ENCODE measurements at regions not wholly inside any gene's neighbourhood (a gene's known extent, or its start where the extent isn't known, plus 50 kb on each side); places are given as distances from the start of the nearest gene placed in this dataset.

- no peak for TF ChIP-seq ZNF263 (CRISPR knock-in tag; IDR thresholded peaks at IDR 0.05; ENCODE audit: low read depth)
- no peak for TF ChIP-seq MAX (CRISPR knock-in tag; IDR thresholded peaks at IDR 0.05)
- no peak for TF ChIP-seq CBFB (CRISPR knock-in tag; IDR thresholded peaks at IDR 0.05; ENCODE audit: low read depth)
- TF ChIP-seq, protein P1, sequence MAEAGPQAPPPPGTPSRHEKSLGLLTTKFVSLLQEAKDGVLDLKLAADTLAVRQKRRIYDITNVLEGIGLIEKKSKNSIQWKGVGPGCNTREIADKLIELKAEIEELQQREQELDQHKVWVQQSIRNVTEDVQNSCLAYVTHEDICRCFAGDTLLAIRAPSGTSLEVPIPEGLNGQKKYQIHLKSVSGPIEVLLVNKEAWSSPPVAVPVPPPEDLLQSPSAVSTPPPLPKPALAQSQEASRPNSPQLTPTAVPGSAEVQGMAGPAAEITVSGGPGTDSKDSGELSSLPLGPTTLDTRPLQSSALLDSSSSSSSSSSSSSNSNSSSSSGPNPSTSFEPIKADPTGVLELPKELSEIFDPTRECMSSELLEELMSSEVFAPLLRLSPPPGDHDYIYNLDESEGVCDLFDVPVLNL (CRISPR knock-in tag; IDR thresholded peaks at IDR 0.05; ENCODE audit: borderline replicate concordance, low read depth) = no peak
- TF ChIP-seq ETV6 (CRISPR knock-in tag; IDR thresholded peaks at IDR 0.05) = no peak
- TF ChIP-seq, protein P2, sequence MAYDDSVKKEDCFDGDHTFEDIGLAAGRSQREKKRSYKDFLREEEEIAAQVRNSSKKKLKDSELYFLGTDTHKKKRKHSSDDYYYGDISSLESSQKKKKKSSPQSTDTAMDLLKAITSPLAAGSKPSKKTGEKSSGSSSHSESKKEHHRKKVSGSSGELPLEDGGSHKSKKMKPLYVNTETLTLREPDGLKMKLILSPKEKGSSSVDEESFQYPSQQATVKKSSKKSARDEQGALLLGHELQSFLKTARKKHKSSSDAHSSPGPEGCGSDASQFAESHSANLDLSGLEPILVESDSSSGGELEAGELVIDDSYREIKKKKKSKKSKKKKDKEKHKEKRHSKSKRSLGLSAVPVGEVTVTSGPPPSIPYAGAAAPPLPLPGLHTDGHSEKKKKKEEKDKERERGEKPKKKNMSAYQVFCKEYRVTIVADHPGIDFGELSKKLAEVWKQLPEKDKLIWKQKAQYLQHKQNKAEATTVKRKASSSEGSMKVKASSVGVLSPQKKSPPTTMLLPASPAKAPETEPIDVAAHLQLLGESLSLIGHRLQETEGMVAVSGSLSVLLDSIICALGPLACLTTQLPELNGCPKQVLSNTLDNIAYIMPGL (CRISPR knock-in tag; IDR thresholded peaks at IDR 0.05) = no peak
Measured at GRCh38 chr2:188902901-188903491, 71.2 kb upstream of the COL3A1 start (continued).

- TF ChIP-seq TCF7 (CRISPR knock-in tag; IDR thresholded peaks at IDR 0.05; ENCODE audit: low read depth) (no peak), GTF2I (CRISPR knock-in tag; conservative IDR thresholded peaks at IDR 0.05) (no peak), NFE2L1 (CRISPR knock-in tag; IDR thresholded peaks at IDR 0.05) (no peak), CBFB (CRISPR knock-in tag; IDR thresholded peaks at IDR 0.05; ENCODE audit: low read depth) (no peak), PREB (CRISPR knock-in tag; IDR thresholded peaks at IDR 0.05; ENCODE audit: borderline replicate concordance) (no peak), ZNF232 (CRISPR knock-in tag; IDR thresholded peaks at IDR 0.05) (no peak), ZNF219 (CRISPR knock-in tag; IDR thresholded peaks at IDR 0.05; ENCODE audit: borderline replicate concordance) (no peak), RELA (CRISPR knock-in tag; IDR thresholded peaks at IDR 0.05; ENCODE audit: borderline replicate concordance) (no peak), CREB1 (CRISPR knock-in tag; IDR thresholded peaks at IDR 0.05) (no peak), TP53 (CRISPR knock-in tag; IDR thresholded peaks at IDR 0.05) (no peak), RORB (CRISPR knock-in tag; IDR thresholded peaks at IDR 0.05) (no peak), ZNF416 (CRISPR knock-in tag; IDR thresholded peaks at IDR 0.05) (no peak), KAT7 (CRISPR knock-in tag; IDR thresholded peaks at IDR 0.05; ENCODE audit: borderline replicate concordance) (no peak)
- TF ChIP-seq, protein P1 (CRISPR knock-in tag; IDR thresholded peaks at IDR 0.05; ENCODE audit: borderline replicate concordance, low read depth) = no peak
- TF ChIP-seq, protein P3, sequence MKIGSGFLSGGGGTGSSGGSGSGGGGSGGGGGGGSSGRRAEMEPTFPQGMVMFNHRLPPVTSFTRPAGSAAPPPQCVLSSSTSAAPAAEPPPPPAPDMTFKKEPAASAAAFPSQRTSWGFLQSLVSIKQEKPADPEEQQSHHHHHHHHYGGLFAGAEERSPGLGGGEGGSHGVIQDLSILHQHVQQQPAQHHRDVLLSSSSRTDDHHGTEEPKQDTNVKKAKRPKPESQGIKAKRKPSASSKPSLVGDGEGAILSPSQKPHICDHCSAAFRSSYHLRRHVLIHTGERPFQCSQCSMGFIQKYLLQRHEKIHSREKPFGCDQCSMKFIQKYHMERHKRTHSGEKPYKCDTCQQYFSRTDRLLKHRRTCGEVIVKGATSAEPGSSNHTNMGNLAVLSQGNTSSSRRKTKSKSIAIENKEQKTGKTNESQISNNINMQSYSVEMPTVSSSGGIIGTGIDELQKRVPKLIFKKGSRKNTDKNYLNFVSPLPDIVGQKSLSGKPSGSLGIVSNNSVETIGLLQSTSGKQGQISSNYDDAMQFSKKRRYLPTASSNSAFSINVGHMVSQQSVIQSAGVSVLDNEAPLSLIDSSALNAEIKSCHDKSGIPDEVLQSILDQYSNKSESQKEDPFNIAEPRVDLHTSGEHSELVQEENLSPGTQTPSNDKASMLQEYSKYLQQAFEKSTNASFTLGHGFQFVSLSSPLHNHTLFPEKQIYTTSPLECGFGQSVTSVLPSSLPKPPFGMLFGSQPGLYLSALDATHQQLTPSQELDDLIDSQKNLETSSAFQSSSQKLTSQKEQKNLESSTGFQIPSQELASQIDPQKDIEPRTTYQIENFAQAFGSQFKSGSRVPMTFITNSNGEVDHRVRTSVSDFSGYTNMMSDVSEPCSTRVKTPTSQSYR (CRISPR knock-in tag; IDR thresholded peaks at IDR 0.05) = no peak
- TF ChIP-seq, protein P4, sequence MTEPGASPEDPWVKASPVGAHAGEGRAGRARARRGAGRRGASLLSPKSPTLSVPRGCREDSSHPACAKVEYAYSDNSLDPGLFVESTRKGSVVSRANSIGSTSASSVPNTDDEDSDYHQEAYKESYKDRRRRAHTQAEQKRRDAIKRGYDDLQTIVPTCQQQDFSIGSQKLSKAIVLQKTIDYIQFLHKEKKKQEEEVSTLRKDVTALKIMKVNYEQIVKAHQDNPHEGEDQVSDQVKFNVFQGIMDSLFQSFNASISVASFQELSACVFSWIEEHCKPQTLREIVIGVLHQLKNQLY (CRISPR knock-in tag; IDR thresholded peaks at IDR 0.05) = no peak
- TF ChIP-seq, protein P5, sequence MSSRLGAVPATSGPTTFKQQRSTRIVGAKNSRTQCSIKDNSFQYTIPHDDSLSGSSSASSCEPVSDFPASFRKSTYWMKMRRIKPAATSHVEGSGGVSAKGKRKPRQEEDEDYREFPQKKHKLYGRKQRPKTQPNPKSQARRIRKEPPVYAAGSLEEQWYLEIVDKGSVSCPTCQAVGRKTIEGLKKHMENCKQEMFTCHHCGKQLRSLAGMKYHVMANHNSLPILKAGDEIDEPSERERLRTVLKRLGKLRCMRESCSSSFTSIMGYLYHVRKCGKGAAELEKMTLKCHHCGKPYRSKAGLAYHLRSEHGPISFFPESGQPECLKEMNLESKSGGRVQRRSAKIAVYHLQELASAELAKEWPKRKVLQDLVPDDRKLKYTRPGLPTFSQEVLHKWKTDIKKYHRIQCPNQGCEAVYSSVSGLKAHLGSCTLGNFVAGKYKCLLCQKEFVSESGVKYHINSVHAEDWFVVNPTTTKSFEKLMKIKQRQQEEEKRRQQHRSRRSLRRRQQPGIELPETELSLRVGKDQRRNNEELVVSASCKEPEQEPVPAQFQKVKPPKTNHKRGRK (CRISPR knock-in tag; IDR thresholded peaks at IDR 0.05; ENCODE audit: borderline replicate concordance) = no peak
- CTCF ChIA-PET = no interaction called here
- no peak overlapping the region for H3K4me3 Mint-ChIP-seq
Measured at GRCh38 chr2:188903740-188904139, 70.4 kb upstream of the COL3A1 start.

More at GRCh38 chr2:188903740-188904139, 70.4 kb upstream of the COL3A1 start:
- H3K9me3 Mint-ChIP-seq = peaks cover 19% of the 10 kb centered on the region
- H3K27ac Mint-ChIP-seq = no peak overlapping the region
- no peaks in the 10 kb centered on the region for H3K36me3 Mint-ChIP-seq
- DNase-seq (ENCODE audit: low spot score) = no peak
- POLR2A ChIA-PET = no interaction called here
- no peak for ATAC-seq
- no peaks in the 10 kb centered on the region for H3K4me1 Mint-ChIP-seq
- H3K27me3 Mint-ChIP-seq (ENCODE audit: low read depth) = no peaks in the 10 kb centered on the region

Measured in WTC11 (cell line).